T-helper 1 cell (primary cell): ENCODE measurements at regions not wholly inside any gene's neighbourhood (a gene's known extent, or its start where the extent isn't known, plus 50 kb on each side); places are given as distances from the start of the nearest gene placed in this dataset.

Source experiments
- DNase-seq, 5 donors: peaks; one replicate each; pipeline ENCODE4 v3.0.0-alpha.2; 2012 to 2020

DNA sequence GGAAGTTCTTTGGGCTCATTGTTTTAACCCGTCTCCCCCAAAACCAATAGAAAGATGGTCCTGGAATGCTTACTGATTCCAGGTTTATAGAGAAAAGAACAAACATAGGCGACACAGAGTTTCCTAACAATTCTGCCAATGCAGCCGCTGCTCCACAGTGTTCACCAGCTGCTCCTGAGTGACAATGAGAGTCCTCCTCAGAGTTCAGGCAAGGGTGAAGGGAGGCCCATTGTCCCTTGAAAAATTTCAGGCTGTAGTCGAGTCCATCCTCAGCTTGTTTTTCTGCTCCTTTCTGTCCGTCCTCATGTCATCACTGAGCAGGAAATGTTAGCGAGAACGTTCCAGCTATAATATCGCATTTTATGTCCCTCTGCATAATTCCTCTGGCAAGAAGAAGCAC is 537.6 kb downstream of the TCERG1L start:
- no peak for DNase-seq

DNA sequence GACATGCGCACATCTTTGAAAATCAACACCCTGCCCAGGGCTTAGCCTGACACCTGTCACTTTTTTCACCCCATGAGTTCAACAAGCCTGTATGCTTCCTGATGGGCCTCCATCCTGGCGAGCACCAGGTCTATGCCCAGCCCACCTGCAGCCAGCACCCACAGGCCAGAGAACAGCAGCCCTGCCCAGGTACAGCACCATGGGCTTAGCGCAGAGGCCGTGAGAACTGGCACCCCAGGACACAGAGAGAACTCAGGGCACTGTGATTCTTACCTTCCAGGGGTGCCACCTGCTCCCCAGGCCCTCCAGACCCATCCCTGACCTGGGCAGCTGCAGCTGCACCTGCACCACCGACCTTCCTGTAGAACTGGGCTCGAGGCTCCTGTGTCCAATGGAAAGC is 536.6 kb downstream of the TCERG1L start:
- no peak for DNase-seq

DNA sequence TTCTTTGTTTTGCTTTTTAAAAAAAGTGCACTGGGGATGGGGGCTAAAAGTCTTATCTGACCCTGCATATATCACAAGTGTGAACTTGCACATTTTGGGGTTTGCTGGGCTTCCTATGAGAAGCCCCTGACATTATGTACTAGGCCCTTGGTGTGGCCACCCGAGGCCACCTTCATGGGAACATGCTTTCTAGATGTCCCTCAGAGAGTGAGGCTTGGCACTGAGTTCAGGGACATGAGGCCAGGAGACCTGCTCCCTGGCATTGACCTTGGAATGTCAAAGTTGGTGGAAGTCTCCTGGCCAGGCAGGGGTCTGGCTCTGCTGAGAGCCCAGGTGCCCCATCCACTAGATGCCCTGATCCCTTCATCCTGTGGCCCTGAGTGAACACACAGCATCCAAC is 536.2 kb downstream of the TCERG1L start:
- no peak for DNase-seq

DNA sequence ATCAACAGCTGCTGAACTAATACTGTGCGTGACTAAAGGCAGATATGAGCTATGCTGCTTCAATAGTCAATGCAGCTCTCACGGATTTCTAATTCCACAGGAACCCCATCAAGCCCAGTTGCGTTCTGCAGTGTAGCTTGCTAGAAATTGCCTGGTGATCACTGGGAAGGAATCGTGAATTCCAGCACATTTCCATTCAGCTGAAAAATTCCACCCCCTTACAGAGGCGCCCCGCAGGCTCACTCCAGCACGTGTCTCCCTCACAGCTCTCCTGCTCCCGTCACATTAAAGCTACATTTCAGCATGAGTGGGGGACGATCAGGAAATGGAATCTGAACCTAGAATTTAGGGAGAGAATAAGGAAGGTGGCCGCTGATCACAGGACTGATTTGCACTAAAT is 534.8 kb downstream of the TCERG1L start:
- no peak for DNase-seq

DNA sequence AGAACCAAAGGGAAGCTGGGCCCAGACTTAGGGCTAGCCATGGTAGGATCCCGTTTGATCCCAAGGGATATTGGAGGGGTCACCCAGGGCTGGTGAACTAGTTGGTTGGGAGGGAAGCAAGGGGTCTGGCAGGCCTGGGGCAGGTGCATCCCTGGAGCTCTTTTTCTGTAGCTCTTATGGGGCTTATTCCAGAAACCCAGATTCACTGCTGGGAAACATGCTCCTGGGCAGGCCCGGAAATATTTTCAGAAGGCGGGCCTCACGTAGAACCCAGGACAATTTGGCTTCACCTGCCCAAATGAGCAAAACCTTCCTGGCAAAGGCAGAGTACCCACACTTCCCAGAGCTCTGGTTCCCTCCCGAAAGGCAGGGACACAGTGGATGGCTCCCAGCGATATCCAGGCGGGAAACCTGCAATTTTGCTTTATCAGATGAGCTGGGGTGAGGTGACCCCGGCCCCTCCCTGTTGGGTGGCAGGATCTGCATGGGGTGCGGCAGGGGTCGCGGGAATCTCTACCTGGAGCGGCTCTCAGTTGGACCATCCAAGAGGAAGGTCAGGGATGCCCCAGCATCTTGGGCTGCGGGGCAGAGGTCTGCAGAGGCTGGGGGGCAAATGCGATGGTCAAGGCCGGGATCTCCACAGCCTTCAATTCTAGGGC is 533.9 kb downstream of the TCERG1L start:
- DNase-seq, result no peak

DNA sequence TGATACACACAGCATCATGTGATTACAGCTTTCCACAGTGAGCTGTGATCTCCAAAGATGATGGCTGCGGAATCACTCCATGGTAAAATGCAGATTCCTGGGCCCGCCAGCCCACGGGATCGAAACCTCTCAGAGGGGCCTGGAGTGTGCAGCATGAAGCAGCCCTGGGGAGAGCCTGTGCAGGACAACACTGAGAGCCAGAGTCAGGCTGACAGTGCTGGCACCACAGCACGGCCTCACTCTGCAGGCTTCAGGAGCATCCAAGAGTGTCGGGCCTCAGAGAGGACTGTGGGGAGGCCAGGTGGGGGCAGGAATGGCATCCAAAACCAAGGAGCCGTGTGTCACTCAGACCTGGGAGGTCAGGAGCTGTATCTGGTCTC is 533.4 kb downstream of the TCERG1L start:
- DNase-seq, result no peak

DNA sequence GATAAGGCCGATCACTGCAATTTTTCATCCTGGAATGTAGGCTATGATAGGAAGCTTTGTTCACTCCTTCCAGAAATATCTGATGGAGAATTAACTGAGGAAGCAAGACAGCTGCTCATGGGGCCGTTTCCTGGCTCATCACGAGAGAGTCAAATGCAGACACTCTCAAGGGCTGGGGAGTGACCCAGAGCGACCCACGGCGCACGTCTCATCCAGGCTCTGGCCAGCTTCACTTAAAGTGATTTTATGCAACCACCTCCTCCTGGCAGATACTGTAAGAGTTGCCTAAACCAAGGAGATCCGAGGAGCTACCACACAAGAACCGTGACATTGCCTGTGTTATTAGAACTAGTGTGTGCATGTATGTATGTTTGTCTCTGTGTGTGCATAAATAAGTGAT is 530.8 kb downstream of the TCERG1L start:
- DNase-seq, result no peak

DNA sequence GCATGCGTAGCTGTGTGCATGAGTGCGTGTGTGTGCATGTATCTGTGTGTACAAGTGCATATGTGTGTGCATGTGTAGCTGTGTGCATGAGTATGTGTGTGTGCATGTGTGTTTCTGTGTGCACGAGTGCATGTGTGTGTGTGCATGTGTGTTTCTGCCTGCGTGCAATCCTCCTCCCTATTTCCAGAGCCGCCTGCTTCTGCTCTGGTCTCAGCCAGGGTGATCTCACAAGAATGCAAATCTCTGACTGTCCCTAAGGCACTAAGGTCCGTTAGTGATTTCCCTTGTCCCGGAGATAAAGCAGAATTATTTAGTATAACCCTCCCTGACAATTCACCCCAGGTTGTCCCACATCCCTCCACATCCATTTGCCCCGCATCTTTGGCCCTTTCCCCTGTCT is 530.3 kb downstream of the TCERG1L start:
- DNase-seq, result no peak

DNA sequence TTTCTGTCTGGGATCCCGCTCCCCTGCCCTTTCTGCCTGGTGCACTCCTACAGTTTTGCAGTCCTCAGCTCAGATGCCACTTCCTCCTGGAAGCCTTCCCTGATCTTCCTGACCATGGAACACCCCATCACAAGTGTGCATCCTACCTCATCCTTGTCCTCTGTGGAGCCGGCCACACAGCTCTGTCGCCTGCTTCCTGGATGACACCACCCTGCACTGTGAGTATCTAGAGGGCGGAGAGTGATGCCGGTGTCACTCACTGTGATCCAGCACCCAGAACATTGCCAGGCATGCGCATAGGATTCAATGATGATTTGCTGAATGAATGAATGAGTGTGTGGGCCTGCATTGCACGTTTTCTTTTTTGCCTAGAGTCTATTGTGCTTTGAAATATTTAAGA is 529.9 kb downstream of the TCERG1L start:
- DNase-seq, result no peak

DNA sequence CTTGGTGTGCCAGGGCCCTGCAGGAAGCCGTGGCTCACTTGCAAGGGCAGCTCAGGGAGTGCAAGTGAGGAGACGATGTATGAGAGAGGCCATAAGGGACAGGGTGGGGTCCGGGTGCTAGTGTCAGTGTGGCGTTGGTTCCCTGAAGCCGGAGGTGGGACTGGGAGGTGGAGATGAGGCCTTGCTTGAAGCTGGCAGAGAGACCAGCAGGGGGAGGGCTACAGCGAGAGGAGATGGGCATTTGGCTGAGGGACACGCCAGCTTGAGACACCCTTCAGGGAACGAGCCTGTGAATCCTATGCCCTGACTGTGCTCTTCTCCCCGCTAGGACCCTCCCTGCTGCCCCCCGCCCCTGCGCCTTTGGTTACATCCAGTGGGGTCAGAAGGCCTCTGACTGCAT is 529.1 kb downstream of the TCERG1L start:
- DNase-seq, result no peak

DNA sequence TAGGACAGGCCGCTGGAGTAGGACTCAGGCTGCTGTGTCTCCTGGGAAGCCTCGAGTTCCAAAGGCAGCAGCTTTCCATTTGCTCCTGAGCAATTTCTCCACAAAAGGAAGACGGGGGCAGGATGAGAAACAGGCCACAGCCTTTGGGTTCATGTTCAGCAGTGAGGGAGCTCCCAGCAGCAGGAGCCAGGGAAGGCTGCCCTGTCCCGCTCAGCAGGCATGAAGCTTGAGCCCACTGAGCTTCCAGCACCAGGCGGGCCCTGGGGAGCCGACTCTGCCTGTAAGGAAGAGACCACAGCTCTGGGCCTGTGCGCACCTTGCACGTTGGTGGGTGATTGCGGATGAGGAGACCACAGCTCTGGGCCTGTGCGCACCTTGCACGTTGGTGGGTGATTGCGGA is 527.2 kb downstream of the TCERG1L start:
- no peak for DNase-seq

DNA sequence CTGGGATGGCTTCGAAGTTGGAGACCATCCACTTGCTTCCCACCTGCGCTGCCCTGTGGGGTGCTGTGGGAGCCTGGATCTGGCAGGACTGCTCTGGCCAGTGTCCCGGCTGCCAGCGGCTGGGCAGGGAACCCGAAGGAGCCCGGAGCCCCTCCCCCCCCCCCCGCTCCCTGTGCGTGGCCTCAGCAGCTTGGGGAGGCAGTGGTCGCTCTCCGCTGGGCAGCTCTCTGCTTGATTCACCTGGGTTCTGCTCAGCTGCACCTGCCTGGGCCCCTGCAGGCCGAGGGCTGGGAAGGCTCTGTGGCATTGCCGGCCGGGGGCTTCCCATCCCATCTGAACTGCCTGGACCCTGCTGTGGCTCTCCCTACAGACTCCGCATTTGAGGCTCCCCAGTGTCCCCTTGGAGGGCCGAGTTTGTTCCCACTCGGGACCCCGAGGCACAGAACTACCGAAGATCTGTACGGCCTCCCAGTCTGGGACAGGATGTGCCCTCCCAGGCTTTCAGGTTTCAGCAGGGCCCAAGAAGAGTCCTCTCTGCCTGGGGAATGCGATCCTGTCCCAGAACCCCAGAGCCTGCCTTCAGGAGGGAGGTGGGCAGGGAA is 525.1 kb downstream of the TCERG1L start:
- no peak for DNase-seq

DNA sequence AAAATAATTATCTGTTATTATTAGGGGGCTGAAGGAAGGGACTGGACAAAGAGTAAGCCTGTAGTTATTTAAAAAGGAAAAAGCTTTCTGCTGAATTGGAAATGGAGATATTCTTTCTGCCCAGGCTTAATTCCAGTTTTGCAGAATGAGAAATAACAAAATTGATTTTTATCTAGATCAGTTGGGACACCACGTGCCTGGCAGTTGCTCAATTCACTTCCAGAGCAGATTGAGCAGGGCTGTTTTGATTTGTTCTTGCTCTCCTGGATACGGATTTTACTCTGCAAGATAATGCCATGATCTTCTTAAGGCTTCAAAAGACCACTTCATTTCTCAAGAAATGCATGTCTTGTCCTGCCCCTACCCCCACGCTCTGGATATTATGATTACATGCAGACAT is 524.3 kb downstream of the TCERG1L start:
- DNase-seq, result no peak

DNA sequence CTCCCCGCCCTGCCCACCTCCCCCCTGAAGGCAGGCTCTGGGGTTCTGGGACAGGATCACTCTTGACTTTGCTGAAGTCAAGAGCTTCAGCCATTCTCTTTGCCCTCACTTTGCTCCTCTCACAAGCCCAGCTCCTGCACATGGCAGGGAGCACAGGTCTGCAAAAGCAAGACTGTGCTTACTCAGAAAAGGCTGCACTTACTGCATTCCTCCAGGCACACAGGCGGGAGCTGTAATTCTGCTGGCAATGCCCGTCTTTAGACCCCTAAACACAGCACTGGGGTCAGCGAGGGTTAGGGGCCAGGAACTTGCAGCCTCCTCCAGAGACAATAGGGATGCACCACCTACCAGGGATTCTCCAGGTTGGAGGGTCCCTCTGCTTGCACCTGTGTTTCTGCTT is 523.7 kb downstream of the TCERG1L start:
- no peak for DNase-seq

DNA sequence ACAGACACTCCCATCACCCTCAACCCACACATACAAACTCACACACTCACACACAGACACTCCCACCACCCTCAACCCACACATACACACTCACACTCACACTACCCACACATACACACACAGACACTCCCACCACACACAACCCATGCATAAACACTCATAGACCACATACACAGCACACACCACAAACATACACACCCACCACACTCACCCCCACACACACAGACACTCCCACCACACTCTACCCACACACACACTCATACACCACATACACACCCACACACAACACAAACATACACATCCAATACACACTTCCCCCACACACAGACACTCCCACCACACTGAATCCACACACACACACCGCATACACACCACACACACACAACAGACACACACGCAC is 521.2 kb downstream of the TCERG1L start:
- DNase-seq, result peak in 1 of 5 donors; percentile 1

DNA sequence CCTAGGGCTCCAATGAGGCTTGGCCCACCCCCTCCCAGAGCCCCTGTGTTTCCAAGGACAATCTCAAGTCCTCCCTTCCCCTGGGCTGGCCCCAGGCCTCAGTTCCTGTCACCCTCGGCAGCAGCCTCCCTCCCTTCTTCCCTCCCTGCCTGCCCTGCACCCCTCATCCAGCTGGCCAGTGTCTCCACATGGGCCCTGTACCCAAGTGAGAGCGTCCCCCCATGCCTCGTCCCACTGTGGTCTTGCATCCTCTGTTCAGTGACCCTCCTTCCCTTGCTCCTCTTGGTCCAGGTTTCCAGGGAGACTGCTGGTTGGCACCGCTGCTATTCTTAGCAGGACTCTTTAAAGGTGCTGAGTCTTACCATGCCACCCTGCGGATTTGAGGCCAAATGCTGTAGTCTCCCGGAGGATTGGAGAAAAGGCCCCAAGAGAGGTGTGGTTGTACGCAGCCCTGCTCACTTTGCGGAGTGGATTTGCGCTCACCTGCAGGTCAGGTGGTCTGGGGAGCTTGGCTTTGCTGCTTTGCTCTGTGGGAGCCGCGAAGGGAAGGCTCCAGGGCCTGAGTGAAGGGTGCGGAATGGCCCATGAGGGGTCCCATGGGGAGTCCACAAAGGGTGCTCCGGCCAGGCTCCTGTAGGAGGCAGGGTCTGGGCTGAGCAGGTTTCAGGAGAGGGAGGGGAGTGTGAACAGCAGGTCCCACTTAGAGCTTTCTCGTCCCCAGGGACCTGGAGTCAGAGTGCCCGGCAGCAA is 519.2 kb downstream of the TCERG1L start:
- DNase-seq, result no peak

DNA sequence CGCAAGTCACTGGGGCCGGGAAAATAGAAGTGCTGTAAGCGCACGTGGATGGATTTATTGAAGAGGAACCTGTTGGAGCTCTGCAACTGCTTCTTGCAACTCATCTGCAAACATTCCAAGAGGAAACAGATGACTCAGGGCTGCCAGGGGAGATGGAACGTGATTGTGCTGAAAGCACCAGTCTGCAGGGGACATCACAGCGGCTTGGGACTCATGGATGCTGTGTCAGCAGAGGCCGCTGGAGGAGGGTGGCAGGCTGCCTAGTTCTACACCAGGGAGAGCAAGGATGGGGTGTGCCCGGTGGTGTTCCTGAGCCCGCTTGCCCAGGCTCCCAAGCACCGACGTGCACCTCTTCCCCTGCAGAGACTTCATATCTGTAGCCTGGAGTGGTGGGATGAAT is 515.7 kb downstream of the TCERG1L start:
- no peak for DNase-seq

DNA sequence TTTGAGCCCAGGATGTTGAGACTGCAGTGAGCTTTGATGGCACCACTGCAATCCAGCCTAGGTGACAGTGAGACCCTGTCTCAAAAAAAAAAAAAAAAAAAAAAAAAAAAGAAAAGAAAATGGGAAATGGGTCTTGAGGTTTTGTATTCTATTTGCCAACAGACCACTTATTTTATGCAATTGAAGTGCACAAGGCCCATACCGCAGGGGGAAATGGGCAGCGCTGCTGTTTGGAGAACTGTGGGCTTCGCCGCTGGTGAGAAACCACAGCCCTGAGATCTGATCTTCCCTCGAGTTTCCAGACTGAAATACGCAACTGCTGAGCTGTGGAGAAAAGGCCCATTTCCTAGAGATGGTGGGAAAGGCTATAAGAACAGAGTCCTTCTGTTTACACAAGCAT is 512.0 kb downstream of the TCERG1L start:
- no peak for DNase-seq

DNA sequence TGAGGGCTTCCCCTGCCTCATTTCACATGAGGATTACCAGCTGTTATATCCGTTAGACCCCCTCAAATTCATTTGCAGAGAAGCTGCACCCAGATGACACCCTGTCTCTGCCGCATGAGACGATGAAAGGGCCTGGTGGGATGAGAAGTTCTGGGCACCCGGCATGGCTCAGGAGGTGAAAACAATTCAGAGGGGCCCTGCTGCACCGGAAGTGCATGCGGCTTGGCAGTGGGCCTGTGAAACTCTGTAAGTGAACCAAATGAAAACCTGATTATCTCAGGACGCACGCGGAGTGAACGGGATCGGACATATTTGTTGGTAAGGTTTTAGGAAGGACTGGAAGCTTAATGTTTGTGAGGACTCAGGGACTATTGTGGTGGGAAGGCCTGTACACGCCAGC is 511.2 kb downstream of the TCERG1L start:
- no peak for DNase-seq

DNA sequence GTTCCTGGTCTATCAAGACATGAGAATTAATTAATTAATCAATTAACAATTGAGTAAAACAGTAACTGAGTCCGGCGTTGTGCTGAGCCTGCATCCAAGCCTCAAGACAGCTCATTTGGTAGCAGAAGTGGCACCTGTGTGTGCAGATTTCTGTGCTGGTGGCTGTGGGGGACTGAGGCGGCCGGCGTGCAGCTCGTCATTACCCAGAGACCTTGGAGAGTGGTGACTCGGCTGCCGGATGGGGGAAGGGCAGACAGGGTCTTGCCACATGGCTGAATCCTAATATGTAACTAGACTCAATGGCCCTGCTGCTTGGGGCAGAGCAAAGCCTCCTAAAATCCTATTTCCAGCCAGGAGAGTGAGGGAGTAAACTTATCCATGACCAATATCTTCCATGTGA is 510.2 kb downstream of the TCERG1L start:
- DNase-seq, result no peak

DNA sequence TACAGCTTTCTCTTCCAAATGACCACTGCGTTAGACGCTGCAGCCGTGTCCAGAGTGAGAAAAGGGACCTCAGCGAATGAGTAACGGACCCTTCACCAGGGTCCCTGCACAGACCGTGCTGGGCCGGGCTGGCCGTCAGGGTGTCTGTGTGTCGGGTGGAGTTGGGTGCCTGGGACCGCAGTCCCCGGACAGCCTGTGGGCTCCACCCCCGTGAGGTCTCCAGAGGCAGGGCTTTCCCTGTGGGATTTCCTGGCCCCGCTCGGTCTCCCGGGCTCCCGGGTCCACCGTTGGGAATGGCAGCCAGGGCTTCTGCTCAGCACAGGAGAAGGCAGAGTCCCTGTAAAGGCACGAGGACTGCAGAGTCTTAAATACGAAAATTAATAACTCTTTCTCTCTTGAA is 509.7 kb downstream of the TCERG1L start:
- DNase-seq, result no peak

DNA sequence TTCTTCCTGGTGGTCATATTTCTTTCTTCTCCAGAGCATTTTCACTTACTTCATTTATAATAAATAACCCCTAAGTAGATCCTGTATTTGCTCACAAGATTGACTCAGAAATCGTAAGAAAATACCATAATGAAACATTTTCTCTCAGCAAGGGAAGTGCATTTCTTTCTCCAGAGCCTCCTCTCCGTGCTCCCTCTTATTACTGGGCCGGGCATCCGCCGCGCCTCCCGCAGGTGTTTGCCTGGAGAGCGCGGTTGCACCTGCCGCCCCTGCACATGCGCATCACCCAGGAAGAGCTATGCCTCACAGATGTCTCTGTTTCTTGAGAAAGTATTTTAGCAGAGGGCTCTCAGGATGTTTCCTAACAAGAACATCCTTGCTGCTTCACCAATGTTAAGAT is 509.2 kb downstream of the TCERG1L start:
- DNase-seq, result no peak

DNA sequence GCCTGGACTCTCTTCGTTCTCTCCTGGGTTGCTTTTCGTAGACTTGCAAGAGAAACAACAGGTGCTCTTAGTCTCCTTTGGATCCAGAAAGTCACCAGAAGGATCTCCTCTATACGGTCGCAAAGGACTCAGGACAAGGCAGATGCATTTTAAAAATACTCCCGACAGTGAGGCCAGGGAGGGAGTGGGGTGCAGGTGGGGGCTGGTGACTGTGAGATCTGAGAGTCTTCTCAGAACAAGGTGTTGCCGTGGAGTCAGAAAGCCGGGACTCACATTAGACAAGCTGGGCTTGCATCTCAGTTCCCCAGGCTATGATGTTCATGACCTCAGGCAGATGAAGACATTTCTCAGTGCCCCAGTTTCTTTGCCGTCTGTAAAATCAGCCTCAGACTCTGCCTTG is 507.2 kb downstream of the TCERG1L start:
- DNase-seq, result no peak
